NCI-H510A treated with DMSO at 0.1 percent for 48 hours (cell line): ENCODE measurements at regions not wholly inside any gene's neighbourhood (a gene's known extent, or its start where the extent isn't known, plus 50 kb on each side); places are given as distances from the start of the nearest gene placed in this dataset.
A peak's percentile ranks its signal among the peaks of the same experiment; 100 is the strongest.
"Not testable (repeated sequence)": the region's sequence is repeated elsewhere in the genome, so short reads cannot be mapped to it uniquely, and the experiment has no call there.

Source experiments
- DNase-seq: peaks from one replicate; lab custom pipeline; 2025; lab: John Stamatoyannopoulos, UW

GRCh38 chr3:125697979-125698640 is 102.8 kb upstream of the OSBPL11 start:
- not testable (repeated sequence) for DNase-seq

- DNase-seq = no peak
These were observed 120.4 kb upstream of the OSBPL11 start for GRCh38 chr3:125715651-125716050.

GRCh38 chr3:125732151-125732550 is 136.9 kb upstream of the OSBPL11 start:
- not testable (repeated sequence) for DNase-seq

GRCh38 chr3:125741991-125742718 is 146.9 kb upstream of the OSBPL11 start:
- not testable (repeated sequence) for DNase-seq

- DNase-seq = not testable (repeated sequence)
These were observed 147.5 kb upstream of the OSBPL11 start for GRCh38 chr3:125742845-125743244.

GRCh38 chr3:125757050-125757449 is 161.8 kb upstream of the OSBPL11 start:
- DNase-seq = not testable (repeated sequence)

- not testable (repeated sequence) for DNase-seq
These were observed 163.4 kb upstream of the OSBPL11 start for GRCh38 chr3:125758641-125759130.

GRCh38 chr3:125762601-125763000 is 167.3 kb upstream of the OSBPL11 start:
- DNase-seq = not testable (repeated sequence)

- peak; percentile 29 for DNase-seq
These were observed 171.1 kb upstream of the OSBPL11 start for GRCh38 chr3:125766285-125766826.

- not testable (repeated sequence) for DNase-seq
These were observed 171.6 kb upstream of the OSBPL11 start for GRCh38 chr3:125766931-125767330.

- no peak for DNase-seq
These were observed 172.3 kb upstream of the OSBPL11 start for GRCh38 chr3:125767641-125768040.

GRCh38 chr3:125768821-125769220 is 173.5 kb upstream of the OSBPL11 start:
- DNase-seq = not testable (repeated sequence)

GRCh38 chr3:125771506-125771905 is 176.2 kb upstream of the OSBPL11 start:
- DNase-seq = not testable (repeated sequence)

- DNase-seq = not testable (repeated sequence)
These were observed 179.2 kb upstream of the OSBPL11 start for GRCh38 chr3:125774433-125775034.

- not testable (repeated sequence) for DNase-seq
These were observed 179.8 kb upstream of the OSBPL11 start for GRCh38 chr3:125775106-125775505.

- not testable (repeated sequence) for DNase-seq
These were observed 180.5 kb upstream of the OSBPL11 start for GRCh38 chr3:125775606-125776294.

GRCh38 chr3:125779276-125779675 is 184.0 kb upstream of the OSBPL11 start:
- not testable (repeated sequence) for DNase-seq

GRCh38 chr3:125779918-125780317 is 184.6 kb upstream of the OSBPL11 start:
- not testable (repeated sequence) for DNase-seq

- DNase-seq = not testable (repeated sequence)
These were observed 186.4 kb upstream of the OSBPL11 start for GRCh38 chr3:125781678-125782077.

- DNase-seq = not testable (repeated sequence)
These were observed 178.7 kb upstream of the ROPN1B start for GRCh38 chr3:125790312-125790711.

GRCh38 chr3:125791021-125791420 is 178.0 kb upstream of the ROPN1B start:
- not testable (repeated sequence) for DNase-seq

- not testable (repeated sequence) for DNase-seq
These were observed 159.0 kb upstream of the ROPN1B start for GRCh38 chr3:125810010-125810409.
